HCT116 (cell line): ENCODE measurements at regions not wholly inside any gene's neighbourhood (a gene's known extent, or its start where the extent isn't known, plus 50 kb on each side); places are given as distances from the start of the nearest gene placed in this dataset.

Experiments
- ATAC-seq: fragments of 200-7000 bp; cut with Tn5 transposase; 2 replicates; pipeline ENCODE4 v1.9.1; 2020; ENCODE audit warnings: mild to moderate bottlenecking, moderate library complexity
- BruUV-seq: library from RNA; stranded (reverse); fragments of 400-500 nt; replicated peaks from 2 replicates; lab custom pipeline; 2021; lab: Mats Ljungman, UMichigan
- CTCF ChIA-PET: fragments of 300-600 bp; sonication (Branson Sonifier 250); formaldehyde crosslinking; loops from one replicate; lab custom pipeline; 2021; ENCODE audit warnings: antibody characterized with exemption; lab: Charles Lee
- POLR2A ChIA-PET: fragments of 300-600, 350-600 bp; sonication (Branson Sonifier 250); formaldehyde crosslinking; loops from one replicate; lab custom pipeline; 2021; ENCODE audit warnings: antibody characterized with exemption; lab: Charles Lee
- RAD21 ChIA-PET, 2 experiments: fragments of 300-600 bp; sonication (Branson Sonifier 250); formaldehyde crosslinking; loops; one replicate each; lab custom pipeline; 2023; ENCODE audit warnings: low total read pairs in 2 of 2; ENCODE audit not compliant: uncharacterized antibody in 2 of 2, unreplicated experiment in 2 of 2, low non-redundant PET in 1 of 2; lab: Charles Lee
- DNase-seq: peaks from one replicate; pipeline ENCODE4 v3.0.0-alpha.2; 2010; ENCODE audit warnings: low read depth, low spot score
- H2AFZ ChIP-seq: fragments of 200-600 bp; shearing (Covaris generic), sonication (generic); 2 replicates; pipeline ENCODE4 v1.6.1; 2017; ENCODE audit warnings: low read depth, mixed run types, mixed read lengths, antibody characterized with exemption, low read length; ENCODE audit not compliant: poor library complexity, severe bottlenecking
- H3K27ac ChIP-seq: 2 replicates; pipeline ENCODE4 v1.5.1; 2012; ENCODE audit warnings: low read depth, low read length
- H3K27me3 ChIP-seq: fragments of 200-600 bp; sonication (generic); 2 replicates; pipeline ENCODE4 v1.6.1; 2016; ENCODE audit warnings: mixed run types, low read length, mixed read lengths; ENCODE audit not compliant: insufficient read depth
- H3K36me3 ChIP-seq, 2 experiments: fragments of 200-500 bp in 1 of 2; fragments of 200-600 bp in 1 of 2; sonication (Bioruptor generic) in 1 of 2; sonication (generic) in 1 of 2; 2 replicates each; pipeline versions ENCODE4 v1.5.1 to v1.6.1; 2014 to 2016; ENCODE audit warnings: low read length in 2 of 2, inconsistent platforms in 1 of 2, mixed read lengths in 1 of 2, mixed run types in 1 of 2; ENCODE audit not compliant: insufficient read depth in 2 of 2, control insufficient read depth in 1 of 2
- H3K4me1 ChIP-seq, 2 experiments: fragments of 200-600 bp in 1 of 2; sonication (generic) in 1 of 2; 2 replicates each; pipeline versions ENCODE4 v1.5.1 to v1.6.1; 2012 to 2017; ENCODE audit warnings: low read length in 2 of 2, inconsistent platforms in 1 of 2, mild to moderate bottlenecking in 1 of 2, mixed read lengths in 1 of 2, mixed run types in 1 of 2, moderate library complexity in 1 of 2; ENCODE audit not compliant: insufficient read depth in 2 of 2, control insufficient read depth in 1 of 2
- H3K4me2 ChIP-seq: fragments of 200-600 bp; sonication (generic); 2 replicates; pipeline ENCODE4 v1.6.1; 2017; ENCODE audit warnings: mixed run types, low read length, mixed read lengths
- H3K4me3 ChIP-seq, 2 experiments: fragments of 200-600 bp in 1 of 2; sonication (generic) in 1 of 2; replicated peaks in 1 of 2; 2 replicates each; pipeline ENCODE4 v1.5.1; 2011 to 2016; ENCODE audit warnings: low read length in 2 of 2, control low read depth in 1 of 2, low read depth in 1 of 2, mild to moderate bottlenecking in 1 of 2, mixed read lengths in 1 of 2, mixed run types in 1 of 2
- H3K79me2 ChIP-seq: fragments of 200-600 bp; sonication (generic); 2 replicates; pipeline ENCODE4 v1.6.1; 2017; ENCODE audit warnings: mild to moderate bottlenecking, mixed run types, low read length, moderate library complexity, mixed read lengths; ENCODE audit not compliant: insufficient read depth
- H3K9ac ChIP-seq: fragments of 200-600 bp; sonication (generic); 2 replicates; pipeline ENCODE4 v1.6.1; 2016; ENCODE audit warnings: low read length, mixed read lengths
- H3K9me2 ChIP-seq: fragments of 200-600 bp; sonication (generic), shearing (Covaris generic); 2 replicates; pipeline ENCODE4 v1.6.1; 2017; ENCODE audit warnings: mixed run types, mild to moderate bottlenecking, moderate library complexity; ENCODE audit not compliant: insufficient read depth
- H3K9me3 ChIP-seq, 2 experiments: fragments of 200-500 bp in 1 of 2; fragments of 200-600 bp in 1 of 2; sonication (Bioruptor generic) in 1 of 2; sonication (generic) in 1 of 2; 2 replicates each; pipeline ENCODE4 v1.6.1; 2014 to 2017; ENCODE audit warnings: low read length in 2 of 2, mixed read lengths in 2 of 2, inconsistent platforms in 1 of 2, low read depth in 1 of 2, mild to moderate bottlenecking in 1 of 2, mixed run types in 1 of 2, moderate library complexity in 1 of 2; ENCODE audit not compliant: control insufficient read depth in 1 of 2, insufficient read depth in 1 of 2
- H4K20me1 ChIP-seq: fragments of 200-600 bp; sonication (generic), shearing (Covaris generic); 2 replicates; pipeline ENCODE4 v1.6.1; 2017; ENCODE audit warnings: mixed run types, mild to moderate bottlenecking, moderate library complexity; ENCODE audit not compliant: insufficient read depth
- SP1 ChIP-seq: IDR thresholded peaks from 2 replicates; pipeline ENCODE4 v1.6.1; 2012; ENCODE audit warnings: low read depth
- intact Hi-C: fragments of 100-400 bp; cut with micrococcal nuclease; formaldehyde crosslinking; loops from 2 replicates; pipeline ENCODE4 v1.10.0; 2022
- TF ChIP-seq, protein P1 (sequence below): IDR thresholded peaks from 2 replicates; pipeline ENCODE4 v1.6.1; 2012; ENCODE audit warnings: low read depth

- TF ChIP-seq, protein P1, sequence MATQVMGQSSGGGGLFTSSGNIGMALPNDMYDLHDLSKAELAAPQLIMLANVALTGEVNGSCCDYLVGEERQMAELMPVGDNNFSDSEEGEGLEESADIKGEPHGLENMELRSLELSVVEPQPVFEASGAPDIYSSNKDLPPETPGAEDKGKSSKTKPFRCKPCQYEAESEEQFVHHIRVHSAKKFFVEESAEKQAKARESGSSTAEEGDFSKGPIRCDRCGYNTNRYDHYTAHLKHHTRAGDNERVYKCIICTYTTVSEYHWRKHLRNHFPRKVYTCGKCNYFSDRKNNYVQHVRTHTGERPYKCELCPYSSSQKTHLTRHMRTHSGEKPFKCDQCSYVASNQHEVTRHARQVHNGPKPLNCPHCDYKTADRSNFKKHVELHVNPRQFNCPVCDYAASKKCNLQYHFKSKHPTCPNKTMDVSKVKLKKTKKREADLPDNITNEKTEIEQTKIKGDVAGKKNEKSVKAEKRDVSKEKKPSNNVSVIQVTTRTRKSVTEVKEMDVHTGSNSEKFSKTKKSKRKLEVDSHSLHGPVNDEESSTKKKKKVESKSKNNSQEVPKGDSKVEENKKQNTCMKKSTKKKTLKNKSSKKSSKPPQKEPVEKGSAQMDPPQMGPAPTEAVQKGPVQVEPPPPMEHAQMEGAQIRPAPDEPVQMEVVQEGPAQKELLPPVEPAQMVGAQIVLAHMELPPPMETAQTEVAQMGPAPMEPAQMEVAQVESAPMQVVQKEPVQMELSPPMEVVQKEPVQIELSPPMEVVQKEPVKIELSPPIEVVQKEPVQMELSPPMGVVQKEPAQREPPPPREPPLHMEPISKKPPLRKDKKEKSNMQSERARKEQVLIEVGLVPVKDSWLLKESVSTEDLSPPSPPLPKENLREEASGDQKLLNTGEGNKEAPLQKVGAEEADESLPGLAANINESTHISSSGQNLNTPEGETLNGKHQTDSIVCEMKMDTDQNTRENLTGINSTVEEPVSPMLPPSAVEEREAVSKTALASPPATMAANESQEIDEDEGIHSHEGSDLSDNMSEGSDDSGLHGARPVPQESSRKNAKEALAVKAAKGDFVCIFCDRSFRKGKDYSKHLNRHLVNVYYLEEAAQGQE = no peak
Observed at GRCh38 chr14:53381895-53382294, 228.8 kb upstream of the DDHD1 start (continued).

DNA sequence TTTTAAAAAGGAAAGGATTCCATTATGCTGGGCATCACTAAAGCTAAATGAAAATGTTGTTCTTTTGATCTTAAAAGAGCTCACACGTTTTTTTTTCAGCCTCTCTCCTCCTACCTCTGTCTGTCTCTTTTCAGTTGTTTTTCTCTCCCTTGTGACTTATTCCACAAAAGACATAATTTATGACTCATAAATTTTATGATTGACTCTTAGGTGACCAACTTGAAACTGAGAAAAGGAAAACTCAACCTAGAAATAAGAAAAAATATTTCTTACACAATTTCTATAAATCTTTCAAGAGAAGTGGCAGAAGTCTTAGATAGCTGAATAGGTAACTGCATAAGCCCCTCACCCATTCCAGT lies 227.7 kb upstream of the DDHD1 start:
- no peak for ATAC-seq
- Histone ChIP-seq H3K27me3 (no peaks in the 10 kb centered on the region), H3K9me2 (no peaks in the 10 kb centered on the region), H2AFZ (no peak overlapping the region), H3K9me3 (no peaks in the 10 kb centered on the region), H3K9ac (no peak overlapping the region), H4K20me1 (no peaks in the 10 kb centered on the region), H3K4me1 (peaks cover 4 to 25% of the 10 kb centered on the region in 2 experiments; a peak in 3 of 4 replicates), H3K79me2 (no peaks in the 10 kb centered on the region), H3K27ac (no peak overlapping the region), H3K4me3 (no peak overlapping the region), H3K36me3 (no peaks in the 10 kb centered on the region), H3K4me2 (no peak overlapping the region)
- DNase-seq = no peak
- ChIA-PET POLR2A (no interaction called here), CTCF (interaction anchor here (1.0 kb wide), 1 partner anchor 18 kb away, joined by 3 read pairs; no protein-coding TSS in a partner anchor), RAD21 (no interaction called here)
- intact Hi-C loops = no loop called here
- BruUV-seq = no TSS peak
- no peak for TF ChIP-seq SP1
